ENCODE measurements at regions not wholly inside any gene's neighbourhood (a gene's known extent, or its start where the extent isn't known, plus 50 kb on each side); places are given as distances from the start of the nearest gene placed in this dataset.

- TF ChIP-seq ATF1 (CRISPR knock-in tag; IDR thresholded peaks at IDR 0.05): no peak
- no peak for TF ChIP-seq ZNF138 (CRISPR knock-in tag; conservative IDR thresholded peaks at IDR 0.05)
- TF ChIP-seq CREM (CRISPR knock-in tag; IDR thresholded peaks at IDR 0.05): no peak
- TF ChIP-seq, protein P1, sequence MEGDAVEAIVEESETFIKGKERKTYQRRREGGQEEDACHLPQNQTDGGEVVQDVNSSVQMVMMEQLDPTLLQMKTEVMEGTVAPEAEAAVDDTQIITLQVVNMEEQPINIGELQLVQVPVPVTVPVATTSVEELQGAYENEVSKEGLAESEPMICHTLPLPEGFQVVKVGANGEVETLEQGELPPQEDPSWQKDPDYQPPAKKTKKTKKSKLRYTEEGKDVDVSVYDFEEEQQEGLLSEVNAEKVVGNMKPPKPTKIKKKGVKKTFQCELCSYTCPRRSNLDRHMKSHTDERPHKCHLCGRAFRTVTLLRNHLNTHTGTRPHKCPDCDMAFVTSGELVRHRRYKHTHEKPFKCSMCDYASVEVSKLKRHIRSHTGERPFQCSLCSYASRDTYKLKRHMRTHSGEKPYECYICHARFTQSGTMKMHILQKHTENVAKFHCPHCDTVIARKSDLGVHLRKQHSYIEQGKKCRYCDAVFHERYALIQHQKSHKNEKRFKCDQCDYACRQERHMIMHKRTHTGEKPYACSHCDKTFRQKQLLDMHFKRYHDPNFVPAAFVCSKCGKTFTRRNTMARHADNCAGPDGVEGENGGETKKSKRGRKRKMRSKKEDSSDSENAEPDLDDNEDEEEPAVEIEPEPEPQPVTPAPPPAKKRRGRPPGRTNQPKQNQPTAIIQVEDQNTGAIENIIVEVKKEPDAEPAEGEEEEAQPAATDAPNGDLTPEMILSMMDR (IDR thresholded peaks at IDR 0.05): no peak
- TF ChIP-seq TEAD4 (CRISPR knock-in tag; IDR thresholded peaks at IDR 0.05): no peak
- TF ChIP-seq ZMAT4 (CRISPR knock-in tag; IDR thresholded peaks at IDR 0.05): no peak
- TF ChIP-seq SP1 (CRISPR knock-in tag; conservative IDR thresholded peaks at IDR 0.05): no peak
- no peak for TF ChIP-seq ELF4 (CRISPR knock-in tag; IDR thresholded peaks at IDR 0.05; ENCODE audit: low read depth)
- no peak for TF ChIP-seq ESRRA (CRISPR knock-in tag; IDR thresholded peaks at IDR 0.05; ENCODE audit: borderline replicate concordance)
- no peak for TF ChIP-seq E2F4 (CRISPR knock-in tag; IDR thresholded peaks at IDR 0.05; ENCODE audit: borderline replicate concordance, low read depth)
Observed at GRCh38 chr7:130996205-130996832, 262.3 kb upstream of the KLF14 start.

Data from WTC11 (cell line).